DOHH2 (cell line): ENCODE measurements at regions not wholly inside any gene's neighbourhood (a gene's known extent, or its start where the extent isn't known, plus 50 kb on each side); places are given as distances from the start of the nearest gene placed in this dataset.

Source experiments
- H3F3A ChIP-seq: fragments of 200-600 bp; sonication (generic), shearing (Covaris generic); 2 replicates; pipeline ENCODE4 v1.6.0; 2016; ENCODE audit warnings: antibody characterized with exemption, mild to moderate bottlenecking; ENCODE audit not compliant: control insufficient read depth, insufficient read depth
- H3K27ac ChIP-seq: fragments of 200-600 bp; sonication (generic); 2 replicates; pipeline ENCODE4 v1.5.1; 2014; ENCODE audit warnings: low read depth, mild to moderate bottlenecking, low read length, moderate library complexity
- H3K27me3 ChIP-seq: fragments of 200-600 bp; sonication (generic); 2 replicates; pipeline ENCODE4 v1.6.1; 2014; ENCODE audit warnings: mild to moderate bottlenecking, low read length, mixed read lengths; ENCODE audit not compliant: control insufficient read depth
- H3K36me3 ChIP-seq: fragments of 200-600 bp; sonication (generic); 2 replicates; pipeline ENCODE4 v1.6.1; 2014; ENCODE audit warnings: mild to moderate bottlenecking, low read length, moderate library complexity, mixed read lengths; ENCODE audit not compliant: control insufficient read depth
- H3K4me1 ChIP-seq: fragments of 200-600 bp; sonication (generic); 2 replicates; pipeline ENCODE4 v1.6.1; 2014; ENCODE audit warnings: mild to moderate bottlenecking, low read length, mixed read lengths; ENCODE audit not compliant: control insufficient read depth
- H3K4me2 ChIP-seq: fragments of 200-600 bp; sonication (generic); 2 replicates; pipeline ENCODE4 v1.6.0; 2014; ENCODE audit warnings: mild to moderate bottlenecking, low read length, moderate library complexity
- H3K4me3 ChIP-seq: fragments of 200-600 bp; sonication (generic); 2 replicates; pipeline ENCODE4 v1.5.1; 2014; ENCODE audit warnings: mild to moderate bottlenecking, low read length, mixed read lengths
- H3K79me2 ChIP-seq: fragments of 200-600 bp; sonication (generic); 2 replicates; pipeline ENCODE4 v1.6.1; 2014; ENCODE audit warnings: mild to moderate bottlenecking, low read length, mixed read lengths; ENCODE audit not compliant: control insufficient read depth
- H3K9me2 ChIP-seq: fragments of 200-600 bp; sonication (generic); replicated peaks from 2 replicates; pipeline ENCODE4 v1.6.1; 2014; ENCODE audit warnings: mild to moderate bottlenecking, low read length, mixed read lengths; ENCODE audit not compliant: control insufficient read depth
- H3K9me3 ChIP-seq: fragments of 200-600 bp; sonication (generic); 2 replicates; pipeline ENCODE4 v1.6.1; 2014; ENCODE audit warnings: antibody characterized with exemption, low read length, mixed read lengths; ENCODE audit not compliant: control insufficient read depth, insufficient read depth
- H4K20me1 ChIP-seq: fragments of 200-600 bp; sonication (generic); 2 replicates; pipeline ENCODE4 v1.6.0; 2014; ENCODE audit warnings: low read depth, mild to moderate bottlenecking, antibody characterized with exemption, low read length, moderate library complexity; ENCODE audit not compliant: control insufficient read depth, insufficient read depth
- CTCF ChIP-seq: fragments of 200-600 bp; sonication (generic); IDR thresholded peaks from one replicate; pipeline ENCODE4 v1.5.1; 2014; ENCODE audit warnings: antibody characterized with exemption, mild to moderate bottlenecking, low read depth, low read length; ENCODE audit not compliant: poor library complexity, severe bottlenecking
- EZH2phosphoT487 ChIP-seq: fragments of 200-600 bp; sonication (generic); IDR thresholded peaks from 2 replicates; pipeline ENCODE4 v1.6.1; 2017; ENCODE audit warnings: borderline replicate concordance, mild to moderate bottlenecking, antibody characterized with exemption, low read length, moderate library complexity, mixed read lengths

- no peak for TF ChIP-seq EZH2phosphoT487
- TF ChIP-seq CTCF = no peak
- no peak overlapping the region for H3K27ac ChIP-seq
- no peak overlapping the region for H3K4me3 ChIP-seq
- H3F3A ChIP-seq = no peaks in the 10 kb centered on the region
- H3K9me2 ChIP-seq = no peaks in the 10 kb centered on the region
- H3K36me3 ChIP-seq = no peaks in the 10 kb centered on the region; the same call in 1 of the 2 replicates
- H3K79me2 ChIP-seq = no peaks in the 10 kb centered on the region
- no peaks in the 10 kb centered on the region for H3K4me1 ChIP-seq
- no peak overlapping the region for H3K4me2 ChIP-seq
- H3K27me3 ChIP-seq = no peaks in the 10 kb centered on the region
- no peaks in the 10 kb centered on the region for H4K20me1 ChIP-seq
- no peaks in the 10 kb centered on the region for H3K9me3 ChIP-seq
Observed at GRCh38 chr4:132269303-132269990, 879.6 kb upstream of the PCDH10 start.

GRCh38 chr4:132275583-132276121 is 873.4 kb upstream of the PCDH10 start:
- no peak overlapping the region for H3K4me2 ChIP-seq
- TF ChIP-seq CTCF (no peak), EZH2phosphoT487 (no peak)
- no peaks in the 10 kb centered on the region for H3K9me3 ChIP-seq

GRCh38 chr4:132276185-132276584 is 872.9 kb upstream of the PCDH10 start:
- Histone ChIP-seq H4K20me1 (no peaks in the 10 kb centered on the region), H3F3A (no peaks in the 10 kb centered on the region), H3K4me3 (no peak overlapping the region), H3K4me1 (no peaks in the 10 kb centered on the region), H3K36me3 (no peaks in the 10 kb centered on the region), H3K9me2 (no peaks in the 10 kb centered on the region), H3K79me2 (no peaks in the 10 kb centered on the region), H3K27me3 (no peaks in the 10 kb centered on the region), H3K4me2 (no peak overlapping the region), H3K27ac (no peak overlapping the region), H3K9me3 (no peaks in the 10 kb centered on the region)
- TF ChIP-seq CTCF (no peak), EZH2phosphoT487 (no peak)

More at GRCh38 chr4:132275583-132276121, 873.4 kb upstream of the PCDH10 start:
- Histone ChIP-seq H3K36me3 (no peaks in the 10 kb centered on the region), H3K79me2 (no peaks in the 10 kb centered on the region), H3K4me1 (no peaks in the 10 kb centered on the region), H4K20me1 (no peaks in the 10 kb centered on the region), H3F3A (no peaks in the 10 kb centered on the region), H3K27ac (no peak overlapping the region), H3K27me3 (no peaks in the 10 kb centered on the region), H3K4me3 (no peak overlapping the region), H3K9me2 (no peaks in the 10 kb centered on the region)
